ENCODE measurements at regions not wholly inside any gene's neighbourhood (a gene's known extent, or its start where the extent isn't known, plus 50 kb on each side); places are given as distances from the start of the nearest gene placed in this dataset.
A peak's percentile ranks its signal among the peaks of the same experiment; 100 is the strongest.

DNA sequence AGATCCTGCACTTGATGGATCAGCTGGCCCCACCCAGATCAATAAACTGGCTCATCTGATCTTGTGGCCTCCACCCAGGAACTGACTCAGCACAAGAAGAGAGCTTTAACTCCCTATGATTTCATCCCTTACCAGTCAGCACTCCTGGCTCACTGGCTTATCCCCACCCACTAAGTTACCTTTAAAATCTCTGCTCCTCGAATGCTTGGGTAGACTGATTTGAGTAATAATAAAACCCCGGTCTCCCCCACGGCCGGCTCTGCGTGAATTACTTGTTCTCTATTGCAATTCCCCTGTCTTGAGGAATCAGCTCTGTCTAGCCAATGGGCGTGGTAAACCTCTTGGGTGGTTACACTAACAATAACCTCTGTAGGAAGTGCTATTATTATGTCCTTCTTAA lies 83.7 kb downstream of the MBL2 start:
- TF ChIP-seq, protein P1, sequence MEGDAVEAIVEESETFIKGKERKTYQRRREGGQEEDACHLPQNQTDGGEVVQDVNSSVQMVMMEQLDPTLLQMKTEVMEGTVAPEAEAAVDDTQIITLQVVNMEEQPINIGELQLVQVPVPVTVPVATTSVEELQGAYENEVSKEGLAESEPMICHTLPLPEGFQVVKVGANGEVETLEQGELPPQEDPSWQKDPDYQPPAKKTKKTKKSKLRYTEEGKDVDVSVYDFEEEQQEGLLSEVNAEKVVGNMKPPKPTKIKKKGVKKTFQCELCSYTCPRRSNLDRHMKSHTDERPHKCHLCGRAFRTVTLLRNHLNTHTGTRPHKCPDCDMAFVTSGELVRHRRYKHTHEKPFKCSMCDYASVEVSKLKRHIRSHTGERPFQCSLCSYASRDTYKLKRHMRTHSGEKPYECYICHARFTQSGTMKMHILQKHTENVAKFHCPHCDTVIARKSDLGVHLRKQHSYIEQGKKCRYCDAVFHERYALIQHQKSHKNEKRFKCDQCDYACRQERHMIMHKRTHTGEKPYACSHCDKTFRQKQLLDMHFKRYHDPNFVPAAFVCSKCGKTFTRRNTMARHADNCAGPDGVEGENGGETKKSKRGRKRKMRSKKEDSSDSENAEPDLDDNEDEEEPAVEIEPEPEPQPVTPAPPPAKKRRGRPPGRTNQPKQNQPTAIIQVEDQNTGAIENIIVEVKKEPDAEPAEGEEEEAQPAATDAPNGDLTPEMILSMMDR (IDR thresholded peaks at IDR 0.05; ENCODE audit: low read depth, low read length, missing control alignments) = no peak
- no peak overlapping the region for H3K4me3 ChIP-seq (replicated peaks; ENCODE audit: low read depth, low read length)

DNA sequence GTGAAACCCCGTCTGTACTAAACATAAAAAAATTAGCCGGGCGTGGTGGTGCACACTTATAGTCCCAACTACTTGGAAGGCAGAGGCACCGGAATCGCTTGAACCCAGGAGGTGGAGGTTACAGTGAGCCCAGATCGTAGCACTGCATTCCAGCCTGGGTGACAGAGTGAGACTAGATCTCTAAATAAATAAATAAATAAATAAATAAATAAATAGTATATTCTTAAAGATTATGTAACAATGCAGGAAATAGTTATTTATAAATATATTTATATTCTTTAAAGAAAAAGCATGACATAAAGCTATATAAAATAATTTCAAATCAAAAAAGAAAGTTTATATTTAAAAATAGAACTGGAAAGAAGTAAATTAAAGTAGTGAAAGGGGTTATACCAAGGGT lies 76.4 kb downstream of the MBL2 start:
- TF ChIP-seq, protein P1 (IDR thresholded peaks at IDR 0.05; ENCODE audit: low read depth, low read length, missing control alignments) = no peak
- DNase-seq (ENCODE audit: extremely low read depth, low read depth) = no peak
- no peak overlapping the region for H3K4me3 ChIP-seq (replicated peaks; ENCODE audit: low read depth, low read length)

More for the DNA sequence above, 83.7 kb downstream of the MBL2 start:
- no peak for DNase-seq (ENCODE audit: extremely low read depth, low read depth)

DNA sequence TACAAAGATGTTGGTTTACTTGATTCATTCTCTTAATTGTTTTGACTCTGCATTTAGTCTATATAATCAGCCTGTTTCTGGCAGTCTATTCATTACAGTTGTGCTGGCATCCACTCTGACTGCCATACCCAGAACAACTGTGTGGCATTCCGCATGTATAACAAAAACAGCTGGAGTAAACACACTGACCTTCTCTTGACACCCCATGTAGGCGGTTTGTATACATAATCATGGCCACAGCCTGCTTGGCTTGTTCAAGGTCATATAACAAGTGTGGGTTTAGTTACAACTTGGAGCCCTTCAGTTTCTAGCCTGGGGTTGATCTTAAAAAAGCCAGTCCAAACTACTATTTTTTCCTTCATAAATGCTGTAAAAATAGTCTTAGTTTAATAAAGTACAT lies 70.9 kb downstream of the MBL2 start:
- peak; percentile 22 for DNase-seq (ENCODE audit: extremely low read depth, low read depth)
- TF ChIP-seq, protein P1 (IDR thresholded peaks at IDR 0.05; ENCODE audit: low read depth, low read length, missing control alignments) = no peak
- H3K4me3 ChIP-seq (replicated peaks; ENCODE audit: low read depth, low read length) = no peak overlapping the region

DNA sequence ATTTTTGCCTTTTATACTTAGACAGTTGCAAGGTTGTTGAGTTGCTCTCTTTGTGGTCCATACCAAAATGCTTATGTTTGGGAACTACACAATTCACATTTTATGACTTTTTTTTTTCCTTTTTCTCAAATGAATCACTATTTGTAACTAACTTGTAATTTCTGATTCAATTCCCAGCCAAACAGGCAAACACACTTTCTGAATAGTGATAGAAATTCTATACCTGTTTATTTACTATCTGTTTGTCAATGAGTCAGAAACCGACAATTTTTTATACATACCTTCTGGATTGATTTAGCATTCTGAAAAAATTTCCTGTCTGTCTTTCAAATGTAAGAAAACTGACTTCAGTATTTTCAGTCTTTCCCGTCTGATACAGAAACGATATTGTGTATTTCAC lies 69.1 kb downstream of the MBL2 start:
- TF ChIP-seq, protein P1 (IDR thresholded peaks at IDR 0.05; ENCODE audit: low read depth, low read length, missing control alignments) = no peak
- no peak for DNase-seq (ENCODE audit: extremely low read depth, low read depth)
- H3K4me3 ChIP-seq (replicated peaks; ENCODE audit: low read depth, low read length) = no peak overlapping the region

DNA sequence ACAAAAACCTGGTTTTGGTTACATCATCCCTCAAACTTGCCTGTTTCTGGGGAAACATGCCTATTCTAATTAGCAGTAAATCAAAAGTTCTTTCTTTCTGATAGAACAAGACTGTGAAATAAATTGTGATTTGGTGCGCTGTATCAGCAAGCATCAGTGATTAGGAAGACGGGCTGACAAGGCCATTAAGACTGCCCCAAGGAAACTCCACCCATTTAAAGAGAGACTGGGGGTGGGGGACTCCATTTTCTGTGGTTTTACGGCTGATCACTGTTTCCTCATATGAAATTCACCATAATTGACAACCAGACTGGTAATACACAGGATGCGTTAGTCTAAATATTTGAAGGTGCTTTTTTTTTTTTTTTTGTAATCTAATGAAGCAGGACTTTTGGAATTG lies 68.7 kb downstream of the MBL2 start:
- H3K4me3 ChIP-seq (replicated peaks; ENCODE audit: low read depth, low read length) = no peak overlapping the region
- no peak for DNase-seq (ENCODE audit: extremely low read depth, low read depth)
- TF ChIP-seq, protein P1 (IDR thresholded peaks at IDR 0.05; ENCODE audit: low read depth, low read length, missing control alignments) = no peak

DNA sequence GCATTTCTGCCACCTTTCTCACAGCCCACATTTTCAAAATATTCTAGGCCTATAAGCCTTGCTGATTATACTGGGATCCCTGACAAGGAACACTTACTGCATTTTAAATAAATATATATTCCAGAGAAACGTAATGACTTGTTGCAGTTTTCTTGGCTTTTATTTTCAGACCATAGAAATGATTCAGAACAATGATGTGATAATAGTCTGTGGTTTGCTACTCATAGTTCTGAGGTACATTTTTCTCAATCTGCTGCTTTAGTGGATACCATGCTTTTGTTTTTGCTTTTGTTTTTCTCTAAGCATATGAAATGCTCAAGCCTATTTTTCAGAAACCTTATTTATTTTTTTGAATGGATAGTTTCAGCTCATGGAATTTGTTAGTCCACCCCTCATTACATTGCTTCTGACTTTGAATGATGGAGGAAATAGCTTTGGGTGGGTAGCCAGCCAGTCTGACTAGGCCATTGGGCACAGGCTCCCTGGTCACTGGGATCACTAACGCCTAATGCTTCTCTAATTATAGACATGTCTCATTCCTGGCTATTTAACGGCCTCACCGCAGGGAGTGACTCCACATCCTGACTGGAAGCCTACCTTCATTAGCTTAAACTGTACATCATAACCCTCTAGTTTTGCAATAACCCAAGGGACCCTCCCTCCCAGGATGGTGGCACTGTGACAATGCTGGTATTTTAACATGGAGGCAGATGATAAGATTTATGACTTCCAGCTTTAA lies 66.1 kb downstream of the MBL2 start:
- H3K4me3 ChIP-seq (replicated peaks; ENCODE audit: low read depth, low read length) = no peak overlapping the region
- DNase-seq (ENCODE audit: extremely low read depth, low read depth) = no peak
- TF ChIP-seq, protein P1 (IDR thresholded peaks at IDR 0.05; ENCODE audit: low read depth, low read length, missing control alignments) = no peak

All from HFF-Myc (cell line).